Naive thymus-derived CD4-positive, alpha-beta T cell (primary cell): ENCODE measurements at regions not wholly inside any gene's neighbourhood (a gene's known extent, or its start where the extent isn't known, plus 50 kb on each side); places are given as distances from the start of the nearest gene placed in this dataset.

Experiments used
- ATAC-seq: fragments of 150-1000 bp; cut with Tn5 transposase; 2 replicates; pipeline ENCODE4 v1.10.0; 2021; ENCODE audit warnings: mild to moderate bottlenecking, moderate library complexity
- CTCF ChIA-PET: fragments of 350-600 bp; sonication (Branson Sonifier 250); formaldehyde crosslinking; loops from one replicate; lab custom pipeline; 2021; ENCODE audit warnings: antibody characterized with exemption; lab: Charles Lee
- POLR2A ChIA-PET: fragments of 350-600 bp; sonication (Branson Sonifier 250); formaldehyde crosslinking; loops from one replicate; lab custom pipeline; 2021; ENCODE audit warnings: antibody characterized with exemption, inconsistent platforms; lab: Charles Lee
- DNase-seq, 9 donors: peaks; one replicate each; pipeline versions ENCODE4 v3.0.0 to v3.0.0-alpha.2; 2020 to 2022; ENCODE audit warnings: mixed read lengths in 1 of 9
- H3K27ac ChIP-seq: one replicate; pipeline ENCODE4 v1.7.0; 2013; ENCODE audit warnings: mild to moderate bottlenecking, low read depth, low read length, moderate library complexity
- H3K27me3 ChIP-seq, 2 donors: one replicate each; pipeline ENCODE4 v1.7.0; 2013; ENCODE audit warnings: low read length in 2 of 2, mild to moderate bottlenecking in 2 of 2, moderate library complexity in 2 of 2; ENCODE audit not compliant: control insufficient read depth in 2 of 2, insufficient read depth in 2 of 2
- H3K36me3 ChIP-seq, 3 experiments: 1 replicate in 2 of 3; 2 replicates in 1 of 3; pipeline ENCODE4 v1.7.0; 2013; ENCODE audit warnings: low read length in 3 of 3, mild to moderate bottlenecking in 3 of 3, moderate library complexity in 1 of 3; ENCODE audit not compliant: insufficient read depth in 3 of 3, control insufficient read depth in 2 of 3
- H3K4me1 ChIP-seq, 2 donors: one replicate each; pipeline ENCODE4 v1.7.0; 2013; ENCODE audit warnings: low read length in 2 of 2, mild to moderate bottlenecking in 2 of 2, moderate library complexity in 1 of 2; ENCODE audit not compliant: control insufficient read depth in 2 of 2, insufficient read depth in 2 of 2
- H3K4me3 ChIP-seq: 2 replicates; pipeline ENCODE4 v1.7.0; 2013; ENCODE audit warnings: mild to moderate bottlenecking, low read length
- H3K9me3 ChIP-seq, 3 experiments: 1 replicate in 2 of 3; 2 replicates in 1 of 3; pipeline ENCODE4 v1.7.0; 2013; ENCODE audit warnings: low read length in 3 of 3; ENCODE audit not compliant: control insufficient read depth in 2 of 3
- H3K27ac Mint-ChIP-seq, 9 donors: one replicate each; pipeline ENCODE4 v1.8.0; 2020 to 2022; ENCODE audit warnings: mixed read lengths in 9 of 9, mild to moderate bottlenecking in 8 of 9, moderate library complexity in 5 of 9, inconsistent platforms in 2 of 9
- H3K27me3 Mint-ChIP-seq, 5 donors: one replicate each; pipeline ENCODE4 v1.8.0; 2021 to 2022; ENCODE audit warnings: mixed read lengths in 5 of 5, mild to moderate bottlenecking in 1 of 5
- H3K36me3 Mint-ChIP-seq, 5 donors: one replicate each; pipeline ENCODE4 v1.8.0; 2020 to 2022; ENCODE audit warnings: mixed read lengths in 5 of 5, mild to moderate bottlenecking in 3 of 5, inconsistent platforms in 1 of 5
- H3K4me1 Mint-ChIP-seq, 7 donors: one replicate each; pipeline ENCODE4 v1.8.0; 2020 to 2022; ENCODE audit warnings: mixed read lengths in 7 of 7, mild to moderate bottlenecking in 3 of 7, inconsistent platforms in 1 of 7
- H3K4me3 Mint-ChIP-seq, 10 donors: one replicate each; pipeline ENCODE4 v1.8.0; 2020 to 2022; ENCODE audit warnings: mild to moderate bottlenecking in 10 of 10, mixed read lengths in 10 of 10, moderate library complexity in 6 of 10, inconsistent platforms in 2 of 10
- H3K9me3 Mint-ChIP-seq, 11 donors: one replicate each; pipeline ENCODE4 v1.8.0; 2020 to 2022; ENCODE audit warnings: mixed read lengths in 11 of 11, mild to moderate bottlenecking in 4 of 11, inconsistent platforms in 1 of 11, moderate library complexity in 1 of 11
- intact Hi-C, 2 donors: fragments of 100-400 bp; cut with micrococcal nuclease; formaldehyde crosslinking; loops; one replicate each; pipeline ENCODE4 v1.15.1; 2023

- Histone ChIP-seq H3K9me3 (no peaks in the 10 kb centered on the region), H3K4me3 (no peak overlapping the region), H3K27ac (no peak overlapping the region), H3K36me3 (no peaks in the 10 kb centered on the region), H3K27me3 (peaks cover 0 to 4% of the 10 kb centered on the region in 2 donors), H3K4me1 (no peaks in the 10 kb centered on the region)
- Mint-ChIP-seq H3K27me3 (no peaks in the 10 kb centered on the region), H3K4me1 (no peaks in the 10 kb centered on the region), H3K27ac (no peak overlapping the region), H3K36me3 (no peaks in the 10 kb centered on the region), H3K4me3 (no peak overlapping the region), H3K9me3 (peaks cover 0 to 15% (median 3%) of the 10 kb centered on the region in 11 donors)
- ATAC-seq, result no peak
- CTCF ChIA-PET, result interaction anchor here (0.7 kb wide), 1 partner anchor 790 kb away, joined by 3 read pairs; no protein-coding TSS in a partner anchor
- DNase-seq, result no peak
- intact Hi-C loops, result no loop called here
- POLR2A ChIA-PET, result no interaction called here
Measured at GRCh38 chr17:53996131-53996530, 173.4 kb downstream of the KIF2B start.

- no peaks in the 10 kb centered on the region for H3K9me3 ChIP-seq
- no peaks in the 10 kb centered on the region for H3K4me1 ChIP-seq
- H3K27ac ChIP-seq, result no peak overlapping the region
- Mint-ChIP-seq H3K27ac (no peak overlapping the region), H3K4me1 (no peaks in the 10 kb centered on the region), H3K4me3 (no peak overlapping the region), H3K36me3 (no peaks in the 10 kb centered on the region), H3K9me3 (peaks cover 0 to 20% (median 5%) of the 10 kb centered on the region in 11 donors), H3K27me3 (no peaks in the 10 kb centered on the region)
- intact Hi-C loops, result no loop called here
- CTCF ChIA-PET, result interaction anchor here (0.7 kb wide), 1 partner anchor 789 kb away, joined by 3 read pairs; no protein-coding TSS in a partner anchor
- DNase-seq (no peak), ATAC-seq (no peak)
- peaks cover 0 to 4% of the 10 kb centered on the region in 2 donors for H3K27me3 ChIP-seq
- POLR2A ChIA-PET, result no interaction called here
- H3K4me3 ChIP-seq, result no peak overlapping the region
- no peaks in the 10 kb centered on the region for H3K36me3 ChIP-seq
Measured at GRCh38 chr17:53996890-53997289, 174.2 kb downstream of the KIF2B start.

GRCh38 chr17:54007855-54008254, 185.1 kb downstream of the KIF2B start:
- ATAC-seq (no peak), DNase-seq (no peak)
- intact Hi-C loops, result no loop called here
- Histone ChIP-seq H3K9me3 (peaks cover 0 to 3% (median 0%) of the 10 kb centered on the region in 3 experiments), H3K27ac (no peak overlapping the region), H3K4me1 (no peaks in the 10 kb centered on the region), H3K27me3 (no peaks in the 10 kb centered on the region), H3K36me3 (no peaks in the 10 kb centered on the region), H3K4me3 (no peak overlapping the region)
- Mint-ChIP-seq H3K4me1 (no peaks in the 10 kb centered on the region), H3K4me3 (no peak overlapping the region), H3K27ac (no peak overlapping the region), H3K9me3 (peaks cover 0 to 20% (median 7%) of the 10 kb centered on the region in 11 donors), H3K36me3 (peaks cover 0 to 4% (median 0%) of the 10 kb centered on the region in 5 donors), H3K27me3 (peaks cover 0 to 3% (median 0%) of the 10 kb centered on the region in 5 donors)
- ChIA-PET POLR2A (no interaction called here), CTCF (no interaction called here)

GRCh38 chr17:54009502-54009901, 186.8 kb downstream of the KIF2B start:
- DNase-seq (no peak), ATAC-seq (no peak)
- Mint-ChIP-seq H3K27me3 (peaks cover 0 to 3% (median 0%) of the 10 kb centered on the region in 5 donors), H3K27ac (no peak overlapping the region), H3K4me3 (no peak overlapping the region), H3K36me3 (peaks cover 0 to 4% (median 0%) of the 10 kb centered on the region in 5 donors), H3K4me1 (no peaks in the 10 kb centered on the region), H3K9me3 (peaks cover 0 to 20% (median 8%) of the 10 kb centered on the region in 11 donors)
- CTCF ChIA-PET, result no interaction called here
- Histone ChIP-seq H3K27me3 (no peaks in the 10 kb centered on the region), H3K36me3 (no peaks in the 10 kb centered on the region), H3K27ac (no peak overlapping the region), H3K4me1 (no peaks in the 10 kb centered on the region), H3K9me3 (peaks cover 0 to 3% (median 0%) of the 10 kb centered on the region in 3 experiments), H3K4me3 (no peak overlapping the region)
- POLR2A ChIA-PET, result no interaction called here
- intact Hi-C loops, result no loop called here

GRCh38 chr17:54013072-54013471, 190.3 kb downstream of the KIF2B start:
- H3K36me3 ChIP-seq, result no peaks in the 10 kb centered on the region
- Mint-ChIP-seq H3K9me3 (peaks cover 0 to 30% (median 15%) of the 10 kb centered on the region in 11 donors), H3K27me3 (no peaks in the 10 kb centered on the region), H3K36me3 (no peaks in the 10 kb centered on the region), H3K4me1 (no peaks in the 10 kb centered on the region), H3K27ac (no peak overlapping the region), H3K4me3 (no peak overlapping the region)
- DNase-seq, result no peak
- CTCF ChIA-PET, result no interaction called here
- H3K4me3 ChIP-seq, result no peak overlapping the region
- H3K4me1 ChIP-seq, result no peaks in the 10 kb centered on the region
- intact Hi-C loops, result no loop called here
- no peaks in the 10 kb centered on the region for H3K27me3 ChIP-seq
- no peak for ATAC-seq
- no peak overlapping the region for H3K27ac ChIP-seq
- peaks cover 0 to under 1% (median 0%) of the 10 kb centered on the region in 3 experiments for H3K9me3 ChIP-seq
- POLR2A ChIA-PET, result no interaction called here

GRCh38 chr17:54015734-54016133, 193.0 kb downstream of the KIF2B start:
- H3K27ac Mint-ChIP-seq, result no peak overlapping the region
- Histone ChIP-seq H3K27ac (no peak overlapping the region), H3K4me1 (no peaks in the 10 kb centered on the region), H3K36me3 (no peaks in the 10 kb centered on the region), H3K9me3 (no peaks in the 10 kb centered on the region), H3K4me3 (no peak overlapping the region), H3K27me3 (no peaks in the 10 kb centered on the region)
- DNase-seq (no peak), ATAC-seq (no peak)
- H3K9me3 Mint-ChIP-seq, result peaks cover 0 to 36% (median 11%) of the 10 kb centered on the region in 11 donors
- no peaks in the 10 kb centered on the region for H3K36me3 Mint-ChIP-seq
- ChIA-PET POLR2A (no interaction called here), CTCF (no interaction called here)
- no peak overlapping the region for H3K4me3 Mint-ChIP-seq
- H3K4me1 Mint-ChIP-seq, result no peaks in the 10 kb centered on the region
- intact Hi-C loops, result no loop called here
- H3K27me3 Mint-ChIP-seq, result no peaks in the 10 kb centered on the region

- Mint-ChIP-seq H3K27ac (no peak overlapping the region), H3K36me3 (no peaks in the 10 kb centered on the region), H3K4me3 (no peak overlapping the region), H3K4me1 (no peaks in the 10 kb centered on the region), H3K9me3 (peaks cover 3 to 55% (median 9%) of the 10 kb centered on the region in 11 donors), H3K27me3 (no peaks in the 10 kb centered on the region)
- intact Hi-C loops, result no loop called here
- Histone ChIP-seq H3K4me3 (no peak overlapping the region), H3K4me1 (no peaks in the 10 kb centered on the region), H3K27me3 (no peaks in the 10 kb centered on the region), H3K27ac (no peak overlapping the region), H3K36me3 (no peaks in the 10 kb centered on the region), H3K9me3 (no peaks in the 10 kb centered on the region)
- CTCF ChIA-PET, result no interaction called here
- DNase-seq, result no peak
- no peak for ATAC-seq
- POLR2A ChIA-PET, result no interaction called here
Measured at GRCh38 chr17:54021418-54021817, 198.7 kb downstream of the KIF2B start.
